ENCODE measurements at regions not wholly inside any gene's neighbourhood (a gene's known extent, or its start where the extent isn't known, plus 50 kb on each side); places are given as distances from the start of the nearest gene placed in this dataset.

DNA sequence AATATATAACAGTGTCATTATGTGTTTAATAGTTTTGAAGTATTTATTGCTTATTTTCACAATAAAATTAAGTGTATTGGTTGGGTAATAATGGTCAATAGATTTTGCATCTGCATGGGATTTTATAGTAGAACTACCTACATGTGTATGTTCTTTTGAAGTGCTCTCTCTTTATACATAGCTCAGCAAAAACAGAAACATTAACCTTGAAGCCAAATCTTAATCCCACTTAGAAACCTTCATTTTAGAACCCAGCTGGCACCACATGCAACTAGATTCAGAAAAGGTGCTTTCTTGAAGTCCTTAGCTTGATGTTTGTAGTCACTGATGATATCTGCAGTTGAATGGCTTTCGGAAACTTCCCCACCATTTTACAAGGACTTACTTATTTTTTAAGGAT lies 146.9 kb upstream of the IL12A start:
- ATAC-seq (no peak), DNase-seq (ENCODE audit: low spot score) (no peak)
- H3K4me3 Mint-ChIP-seq = no peak overlapping the region
- peaks cover 6 to 8% of the 10 kb centered on the region in 2 donors for H3K27me3 Mint-ChIP-seq
- H3K36me3 Mint-ChIP-seq = no peaks in the 10 kb centered on the region
- H3K4me1 Mint-ChIP-seq (ENCODE audit: low read depth in 2 of 2) = no peaks in the 10 kb centered on the region
- H3K9me3 Mint-ChIP-seq = no peaks in the 10 kb centered on the region
- H3K27ac Mint-ChIP-seq = no peak overlapping the region

DNA sequence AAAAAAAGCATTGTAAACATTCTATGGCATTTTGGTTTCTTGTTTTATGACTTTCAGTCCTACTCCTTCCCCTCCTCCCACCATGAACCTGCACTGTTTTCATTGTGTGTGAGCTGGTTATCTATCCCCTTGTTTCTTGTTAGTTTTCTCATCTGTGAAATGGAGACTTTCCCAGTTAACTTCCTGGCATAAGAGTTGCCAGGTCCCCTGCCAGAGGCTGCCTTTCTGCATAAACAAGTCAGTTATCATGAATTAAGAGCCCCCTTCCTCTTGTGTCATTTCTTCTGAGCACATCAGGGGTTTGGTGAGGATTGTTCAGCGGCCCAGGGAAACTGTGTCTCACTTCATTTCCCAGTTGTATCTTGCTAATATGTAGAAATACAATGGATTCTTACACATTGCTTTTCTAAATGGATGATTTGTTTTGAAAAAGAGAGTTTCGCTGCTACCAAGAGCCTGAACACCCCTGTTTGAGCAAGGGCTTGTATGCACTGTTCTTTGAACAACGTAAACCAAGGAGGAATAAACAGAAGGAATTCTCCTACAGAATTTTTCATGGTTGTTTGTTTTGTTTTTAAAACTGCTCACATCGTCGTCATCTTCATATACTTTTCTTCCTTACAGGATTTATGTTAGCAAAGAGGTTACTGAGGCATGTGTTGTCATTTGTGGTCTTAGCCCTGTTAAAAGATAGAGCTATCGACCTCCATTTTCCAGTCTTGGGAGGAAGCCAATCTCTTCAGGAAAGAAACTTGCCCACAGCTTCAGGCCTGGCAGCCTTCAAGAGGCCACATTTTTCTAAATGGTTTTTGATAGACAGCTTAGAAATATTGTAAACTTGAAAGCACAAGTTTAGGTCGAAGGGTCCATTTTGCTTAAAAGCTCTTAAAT lies 144.6 kb upstream of the IL12A start:
- H3K4me1 Mint-ChIP-seq (ENCODE audit: low read depth in 2 of 2) = no peaks in the 10 kb centered on the region
- H3K27ac Mint-ChIP-seq = no peak overlapping the region
- H3K4me3 Mint-ChIP-seq = no peak overlapping the region
- H3K36me3 Mint-ChIP-seq = no peaks in the 10 kb centered on the region
- ATAC-seq = no peak
- DNase-seq (ENCODE audit: low spot score) = no peak
- no peaks in the 10 kb centered on the region for H3K9me3 Mint-ChIP-seq
- peaks cover 6 to 8% of the 10 kb centered on the region in 2 donors for H3K27me3 Mint-ChIP-seq

DNA sequence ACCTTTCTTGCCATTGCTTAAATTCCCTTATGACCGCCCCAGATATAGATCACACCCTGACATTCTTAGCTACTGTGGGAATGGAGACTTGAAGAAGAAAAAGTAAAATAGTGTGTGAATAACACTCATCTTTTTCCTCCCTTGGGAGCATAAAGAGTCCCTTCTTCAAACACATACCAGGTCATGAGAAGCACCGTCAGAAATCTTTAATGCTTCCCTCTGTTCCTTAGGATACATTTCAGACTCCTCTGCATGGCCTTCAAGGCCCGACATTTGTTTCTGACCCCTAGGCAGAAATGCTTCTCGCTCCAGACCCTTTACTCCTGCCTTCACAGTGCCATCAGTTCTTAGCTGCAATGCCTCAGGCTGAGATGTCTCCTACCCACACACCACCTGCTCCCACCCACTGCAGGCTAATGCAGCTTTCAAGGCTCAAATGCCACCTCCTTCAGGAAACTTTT lies 143.8 kb upstream of the IL12A start:
- Mint-ChIP-seq H3K4me3 (no peak overlapping the region), H3K27ac (no peak overlapping the region), H3K36me3 (no peaks in the 10 kb centered on the region), H3K9me3 (no peaks in the 10 kb centered on the region), H3K27me3 (peaks cover 6 to 8% of the 10 kb centered on the region in 2 donors), H3K4me1 (ENCODE audit: low read depth in 2 of 2) (no peaks in the 10 kb centered on the region)
- ATAC-seq = no peak
- no peak for DNase-seq (ENCODE audit: low spot score)

DNA sequence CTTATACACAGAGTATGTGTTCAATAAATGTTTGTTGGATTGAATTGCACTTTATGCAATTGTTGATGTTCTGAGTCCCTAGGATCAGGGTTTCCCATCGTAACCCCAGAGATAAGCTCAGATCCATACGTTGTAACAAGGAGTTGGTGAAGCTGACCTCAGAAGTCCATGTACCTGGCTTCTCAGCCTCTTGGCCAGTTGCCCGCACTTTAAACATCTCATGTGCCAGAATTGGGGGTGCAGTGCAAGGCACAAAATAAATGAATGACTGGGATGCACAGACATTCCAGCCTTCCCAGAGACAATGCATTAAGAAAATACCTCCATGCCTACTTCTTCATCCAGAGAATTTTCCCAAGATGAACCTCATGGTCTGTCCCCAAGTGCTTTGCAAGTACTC lies 142.9 kb upstream of the IL12A start:
- Mint-ChIP-seq H3K4me1 (ENCODE audit: low read depth in 2 of 2) (no peaks in the 10 kb centered on the region), H3K27me3 (peaks cover 3 to 8% of the 10 kb centered on the region in 2 donors)

DNA sequence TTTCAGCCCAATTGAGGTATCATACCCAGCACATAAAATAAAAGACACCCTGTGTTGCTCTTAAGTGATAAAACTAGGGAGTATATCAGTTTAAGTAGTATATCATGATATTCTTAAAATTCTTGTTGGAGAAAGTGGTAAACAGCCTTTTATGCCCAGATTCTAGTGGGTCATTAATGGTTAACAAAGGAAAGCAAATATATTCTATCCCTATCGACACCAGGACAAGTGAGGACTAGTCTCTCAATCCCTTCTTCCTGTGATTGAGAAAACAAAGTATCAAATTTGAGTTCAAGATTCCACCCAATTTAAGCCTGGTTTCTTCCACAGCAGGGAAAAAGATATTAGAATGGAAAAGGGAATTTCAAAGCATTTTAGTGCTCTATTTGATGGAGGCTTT lies 142.4 kb upstream of the IL12A start:
- H3K27ac Mint-ChIP-seq = no peak overlapping the region
- DNase-seq (ENCODE audit: low spot score) = no peak
- H3K27me3 Mint-ChIP-seq = peaks cover 3 to 8% of the 10 kb centered on the region in 2 donors
- ATAC-seq = no peak
- no peaks in the 10 kb centered on the region for H3K9me3 Mint-ChIP-seq
- no peaks in the 10 kb centered on the region for H3K4me1 Mint-ChIP-seq (ENCODE audit: low read depth in 2 of 2)
- H3K4me3 Mint-ChIP-seq = no peak overlapping the region
- H3K36me3 Mint-ChIP-seq = no peaks in the 10 kb centered on the region

More for the DNA sequence above, 142.9 kb upstream of the IL12A start:
- H3K4me3 Mint-ChIP-seq = no peak overlapping the region
- ATAC-seq = no peak
- no peak overlapping the region for H3K27ac Mint-ChIP-seq
- H3K36me3 Mint-ChIP-seq = no peaks in the 10 kb centered on the region
- no peaks in the 10 kb centered on the region for H3K9me3 Mint-ChIP-seq
- no peak for DNase-seq (ENCODE audit: low spot score)

DNA sequence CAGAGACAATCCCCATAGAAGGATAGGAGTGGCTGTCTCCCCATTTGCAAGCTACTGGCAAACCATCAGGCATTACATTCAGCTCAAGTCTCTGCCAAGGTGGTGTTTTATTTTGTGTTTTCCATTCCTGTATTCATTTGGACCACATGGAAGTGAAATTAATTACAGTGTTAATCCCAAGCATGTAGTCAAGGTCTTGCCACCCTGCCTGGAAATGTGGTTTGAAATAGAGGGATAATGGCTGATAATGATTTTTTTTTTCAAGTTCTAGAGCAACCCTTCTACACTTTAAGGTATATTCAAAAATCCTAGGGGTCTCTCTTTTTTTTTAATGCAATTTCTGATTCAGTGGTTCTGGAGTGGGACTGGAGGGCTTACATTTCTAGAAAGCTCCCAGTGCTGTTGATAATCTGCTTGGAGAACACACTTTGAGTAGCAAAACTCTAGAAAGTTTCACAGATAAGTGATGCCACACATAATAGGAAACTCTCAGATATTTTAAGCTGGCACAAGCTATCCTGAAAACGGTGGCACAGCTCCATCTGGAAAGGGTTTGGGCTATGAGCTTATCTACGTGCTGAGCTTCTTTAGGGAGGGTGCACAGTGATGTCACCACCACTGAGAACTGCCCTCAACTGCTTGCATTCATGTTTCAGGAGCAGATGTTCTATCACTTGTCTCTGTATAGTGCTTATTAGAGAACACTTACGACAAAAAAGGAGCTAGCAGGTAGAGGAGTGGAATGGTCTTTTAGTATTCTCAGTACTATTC lies 140.1 kb upstream of the IL12A start:
- Mint-ChIP-seq H3K9me3 (no peaks in the 10 kb centered on the region), H3K36me3 (no peaks in the 10 kb centered on the region), H3K4me1 (ENCODE audit: low read depth in 2 of 2) (no peaks in the 10 kb centered on the region), H3K27ac (no peak overlapping the region), H3K27me3 (peaks cover 8 to 11% of the 10 kb centered on the region in 2 donors), H3K4me3 (no peak overlapping the region)
- DNase-seq (ENCODE audit: low spot score) = no peak
- ATAC-seq = no peak

DNA sequence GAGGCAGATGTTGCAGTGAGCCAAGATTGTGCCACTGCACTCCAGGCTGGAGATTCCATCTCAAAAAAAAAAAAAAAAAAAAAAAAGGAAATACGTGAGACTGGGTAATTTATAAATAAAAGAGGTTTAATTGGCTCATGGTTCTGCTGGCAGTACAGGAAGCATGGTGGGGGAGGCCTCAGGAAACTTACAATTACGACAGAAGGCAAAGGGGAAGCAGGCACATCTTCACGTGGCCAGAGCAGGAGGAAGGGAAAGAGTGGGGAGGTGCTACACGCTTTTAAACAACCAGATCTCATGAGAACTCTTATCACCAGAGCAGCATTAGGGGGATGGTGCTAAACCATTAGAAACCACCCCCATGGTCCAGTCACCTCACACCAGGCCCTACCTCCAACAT lies 138.2 kb upstream of the IL12A start:
- DNase-seq (ENCODE audit: low spot score) = no peak
- no peak overlapping the region for H3K4me3 Mint-ChIP-seq
- H3K27ac Mint-ChIP-seq = no peak overlapping the region
- no peak for ATAC-seq
- no peaks in the 10 kb centered on the region for H3K4me1 Mint-ChIP-seq (ENCODE audit: low read depth in 2 of 2)
- H3K36me3 Mint-ChIP-seq = no peaks in the 10 kb centered on the region
- peaks cover 5 to 11% of the 10 kb centered on the region in 2 donors for H3K27me3 Mint-ChIP-seq
- no peaks in the 10 kb centered on the region for H3K9me3 Mint-ChIP-seq

DNA sequence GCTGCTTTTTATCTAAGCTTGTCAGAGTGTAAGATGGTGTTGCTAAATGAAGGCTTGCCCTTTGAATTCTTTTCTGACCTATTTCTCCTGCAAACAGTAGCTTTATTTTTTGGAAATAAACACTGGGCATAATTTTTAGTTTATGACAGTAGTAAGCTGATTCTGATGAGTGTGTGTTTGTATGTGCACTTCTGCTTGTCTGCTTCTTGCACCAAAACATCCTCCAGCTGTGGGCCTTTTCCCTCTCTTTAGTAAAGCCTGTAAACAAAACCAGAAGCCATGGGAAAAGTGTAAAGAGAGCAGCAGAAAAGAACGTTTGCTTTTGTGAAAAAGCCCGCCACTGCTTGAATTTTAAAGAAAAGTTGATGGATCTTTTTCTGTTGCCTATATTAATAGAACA lies 136.4 kb upstream of the IL12A start:
- DNase-seq (ENCODE audit: low spot score) = no peak
- ATAC-seq = no peak
- Mint-ChIP-seq H3K27ac (no peak overlapping the region), H3K4me1 (ENCODE audit: low read depth in 2 of 2) (no peaks in the 10 kb centered on the region), H3K27me3 (peaks cover 8 to 28% of the 10 kb centered on the region in 2 donors), H3K36me3 (no peaks in the 10 kb centered on the region), H3K9me3 (no peaks in the 10 kb centered on the region), H3K4me3 (no peak overlapping the region)

DNA sequence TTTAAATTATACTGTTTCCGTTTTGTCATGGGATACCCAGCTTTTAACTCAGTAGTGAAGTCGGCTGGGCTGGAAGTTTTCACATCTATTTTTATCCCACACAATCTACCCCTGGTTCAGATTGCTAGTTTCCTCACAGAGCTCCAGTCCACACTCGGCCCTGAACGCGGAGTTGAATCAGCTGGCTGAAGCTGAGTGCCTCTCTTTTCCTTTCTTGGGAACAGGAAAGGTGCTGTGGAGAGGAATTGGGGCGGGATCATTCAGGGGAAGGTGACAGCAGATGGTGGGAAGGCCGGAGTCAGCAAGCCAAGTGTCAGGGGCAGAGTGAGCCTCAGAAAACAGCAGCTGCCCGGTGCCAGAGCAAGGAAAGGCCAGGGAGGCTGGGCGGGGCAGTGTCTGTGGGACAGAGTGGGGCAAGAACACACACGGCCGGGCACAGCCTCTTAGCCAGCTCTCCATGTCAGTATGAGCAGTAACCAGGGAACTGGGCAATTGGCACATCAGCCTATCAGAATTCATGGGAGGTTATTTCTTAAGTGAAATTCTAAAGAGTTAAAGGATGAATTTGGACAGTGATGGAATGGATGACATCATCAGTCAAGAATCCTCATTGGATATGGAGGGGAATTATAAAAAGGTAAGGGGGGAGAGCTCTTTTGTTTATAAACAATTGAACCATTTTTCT lies 135.7 kb upstream of the IL12A start:
- Mint-ChIP-seq H3K4me3 (no peak overlapping the region), H3K27me3 (peaks cover 11 to 31% of the 10 kb centered on the region in 2 donors), H3K27ac (no peak overlapping the region), H3K4me1 (ENCODE audit: low read depth in 2 of 2) (no peaks in the 10 kb centered on the region), H3K9me3 (no peaks in the 10 kb centered on the region), H3K36me3 (no peaks in the 10 kb centered on the region)
- ATAC-seq (no peak), DNase-seq (ENCODE audit: low spot score) (no peak)

DNA sequence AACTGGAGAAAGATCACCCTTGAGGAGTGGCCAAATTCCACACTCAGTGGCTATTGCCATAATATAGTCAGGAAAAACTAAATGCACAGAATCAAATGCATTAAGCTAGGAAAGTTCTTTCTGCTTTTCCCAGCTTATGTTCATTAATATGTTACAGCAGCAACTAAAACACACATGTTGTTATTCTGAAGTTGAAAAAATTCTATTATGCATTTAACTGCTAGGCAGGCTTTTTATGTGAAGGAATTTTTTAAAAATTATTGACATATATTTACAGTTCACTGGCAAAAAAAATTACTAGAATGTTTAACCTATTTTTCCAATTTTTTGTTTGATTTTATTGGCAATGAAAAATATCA lies 135.2 kb upstream of the IL12A start:
- Mint-ChIP-seq H3K27me3 (peaks cover 11 to 31% of the 10 kb centered on the region in 2 donors), H3K27ac (no peak overlapping the region), H3K4me1 (ENCODE audit: low read depth in 2 of 2) (no peaks in the 10 kb centered on the region)

DNA sequence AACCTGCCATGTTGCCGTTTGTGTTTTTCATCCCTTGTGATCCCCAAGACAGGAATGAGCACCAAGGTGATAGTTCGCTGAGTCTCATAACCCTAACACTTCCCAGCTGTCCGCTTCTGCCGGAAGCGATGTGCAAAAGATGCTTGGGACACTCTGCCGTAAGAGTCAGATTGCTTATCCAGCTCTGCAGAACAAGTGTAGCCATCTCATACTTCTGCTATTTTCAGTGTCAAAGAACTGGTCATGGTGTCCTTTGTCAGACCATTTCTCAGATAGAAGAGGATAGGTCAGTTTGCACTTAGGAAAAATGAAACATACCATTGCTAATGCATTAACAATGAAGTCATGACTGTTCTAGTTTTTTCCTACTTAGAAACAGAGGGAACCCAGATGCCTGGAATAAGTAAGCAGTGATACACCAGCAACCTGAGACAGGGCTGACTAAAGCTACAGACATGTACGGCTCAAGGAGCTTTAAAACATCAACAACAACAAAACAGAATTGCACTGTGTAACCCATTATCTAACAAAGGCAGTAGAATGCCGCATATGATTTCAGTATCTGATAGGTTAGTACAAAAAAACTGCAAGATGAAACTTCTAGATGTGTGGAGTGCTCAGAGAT lies 134.0 kb upstream of the IL12A start:
- no peaks in the 10 kb centered on the region for H3K36me3 Mint-ChIP-seq
- H3K4me3 Mint-ChIP-seq = no peak overlapping the region
- peaks cover 11 to 31% of the 10 kb centered on the region in 2 donors for H3K27me3 Mint-ChIP-seq
- no peak overlapping the region for H3K27ac Mint-ChIP-seq
- no peaks in the 10 kb centered on the region for H3K4me1 Mint-ChIP-seq (ENCODE audit: low read depth in 2 of 2)
- DNase-seq (ENCODE audit: low spot score) (no peak), ATAC-seq (no peak)
- no peaks in the 10 kb centered on the region for H3K9me3 Mint-ChIP-seq

More for the DNA sequence above, 135.2 kb upstream of the IL12A start:
- ATAC-seq (no peak), DNase-seq (ENCODE audit: low spot score) (no peak)
- H3K36me3 Mint-ChIP-seq = no peaks in the 10 kb centered on the region
- no peaks in the 10 kb centered on the region for H3K9me3 Mint-ChIP-seq
- no peak overlapping the region for H3K4me3 Mint-ChIP-seq

DNA sequence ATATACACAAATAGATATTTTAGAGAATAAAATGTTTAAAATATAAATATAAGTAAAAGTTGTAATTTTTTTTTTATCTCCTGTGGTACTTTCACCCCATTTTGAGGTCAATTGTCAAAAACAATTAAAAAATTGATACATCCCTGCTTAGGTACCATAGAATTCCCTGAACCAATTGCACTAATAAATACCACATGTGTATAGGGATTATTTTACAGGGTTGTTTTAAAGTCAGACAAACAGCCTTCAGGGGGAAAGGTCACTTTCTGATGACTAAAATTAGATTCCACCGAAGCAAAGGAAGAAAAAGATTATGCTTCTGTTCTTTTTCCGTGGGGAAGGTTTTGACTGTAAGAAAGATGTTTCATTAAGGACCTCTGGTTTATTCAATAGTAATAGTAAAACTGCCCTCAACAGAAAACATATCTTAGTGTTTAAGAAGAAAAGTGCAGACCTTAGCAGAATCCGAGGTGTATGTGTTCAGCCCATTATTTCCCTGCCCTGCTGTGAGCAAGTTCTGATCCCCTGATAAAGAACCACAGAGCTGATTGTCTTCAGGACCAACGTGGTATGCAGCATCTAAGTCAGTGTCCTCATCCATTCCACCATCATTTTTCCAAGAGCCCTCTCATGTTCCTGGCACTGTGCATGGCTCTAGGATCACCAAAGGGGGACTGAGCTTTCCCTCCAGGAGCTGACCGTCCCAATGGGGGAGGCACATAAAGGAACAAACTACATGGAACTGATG lies 132.9 kb upstream of the IL12A start:
- DNase-seq (ENCODE audit: low spot score) (no peak), ATAC-seq (no peak)
- Mint-ChIP-seq H3K36me3 (no peaks in the 10 kb centered on the region), H3K27ac (no peak overlapping the region), H3K27me3 (peaks cover 11 to 31% of the 10 kb centered on the region in 2 donors), H3K4me1 (ENCODE audit: low read depth in 2 of 2) (no peaks in the 10 kb centered on the region), H3K9me3 (no peaks in the 10 kb centered on the region), H3K4me3 (no peak overlapping the region)

DNA sequence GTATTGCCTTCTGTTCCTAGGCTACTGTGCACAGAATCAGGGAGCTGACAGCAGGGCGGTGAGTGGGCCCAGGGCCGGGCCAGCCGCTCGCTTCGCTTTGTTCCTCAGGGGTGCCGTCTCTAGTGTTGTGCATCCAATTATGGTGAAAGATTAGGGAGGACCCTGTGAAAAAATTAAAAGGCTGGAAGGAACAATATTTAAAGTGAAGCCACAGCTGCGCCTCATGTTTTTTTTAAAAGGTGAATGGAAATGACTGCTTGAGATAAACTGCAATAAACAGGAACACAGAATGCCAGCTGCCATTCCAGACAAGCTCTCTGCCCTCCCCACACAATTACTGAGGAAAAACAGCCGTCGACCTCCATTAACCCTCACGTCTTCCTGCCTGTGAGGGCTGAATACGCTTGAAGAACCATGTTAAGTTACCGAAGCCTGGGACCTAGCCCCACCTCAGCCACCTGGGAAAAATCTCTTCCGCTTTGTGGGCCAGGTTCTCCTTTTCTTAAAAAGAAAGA lies 132.0 kb upstream of the IL12A start:
- Mint-ChIP-seq H3K27ac (no peak overlapping the region), H3K4me1 (ENCODE audit: low read depth in 2 of 2) (peaks cover 0 to 5% of the 10 kb centered on the region in 2 donors), H3K36me3 (no peaks in the 10 kb centered on the region), H3K4me3 (no peak overlapping the region), H3K9me3 (no peaks in the 10 kb centered on the region), H3K27me3 (peaks cover 11 to 31% of the 10 kb centered on the region in 2 donors)
- no peak for DNase-seq (ENCODE audit: low spot score)
- ATAC-seq = no peak
